SK-N-SH (cell line): ENCODE measurements at regions not wholly inside any gene's neighbourhood (a gene's known extent, or its start where the extent isn't known, plus 50 kb on each side); places are given as distances from the start of the nearest gene placed in this dataset.
A peak's percentile ranks its signal among the peaks of the same experiment; 100 is the strongest.

Source experiments
- CTCF ChIA-PET: fragments of 300-600, 350-600 bp; formaldehyde crosslinking; extraction: SDS; loops from one replicate; lab custom pipeline; 2021; lab: Yijun Ruan, JAX
- POLR2A ChIA-PET: fragments of 350-600 bp; sonication (Branson Sonifier 250); formaldehyde crosslinking; extraction: SDS; loops from one replicate; lab custom pipeline; 2020; ENCODE audit warnings: antibody characterized with exemption, inconsistent platforms; lab: Yijun Ruan, JAX
- DNase-seq: peaks from one replicate; pipeline ENCODE4 v3.0.0; 2012
- H2AFZ ChIP-seq: fragments of 200-600 bp; sonication (generic); 2 replicates; pipeline ENCODE4 v1.8.1; 2016; ENCODE audit warnings: antibody characterized with exemption, mild to moderate bottlenecking, low read depth
- H3F3A ChIP-seq: fragments of 200-600 bp; sonication (generic); replicated peaks from 2 replicates; pipeline ENCODE3; 2016; ENCODE audit warnings: antibody characterized with exemption, mild to moderate bottlenecking; ENCODE audit not compliant: insufficient read depth
- H3K27ac ChIP-seq, 2 experiments: fragments of 200-500 bp in 1 of 2; fragments of 200-600 bp in 1 of 2; sonication (Bioruptor generic) in 1 of 2; sonication (generic), shearing (Covaris generic) in 1 of 2; 2 replicates each; pipeline versions ENCODE4 v1.5.1 to v1.6.1; 2014 to 2016; ENCODE audit warnings: low read depth in 2 of 2, inconsistent platforms in 1 of 2, low read length in 1 of 2, mild to moderate bottlenecking in 1 of 2, mixed read lengths in 1 of 2
- H3K27me3 ChIP-seq: fragments of 200-600 bp; sonication (generic), shearing (Covaris generic); 2 replicates; pipeline ENCODE4 v1.6.1; 2016; ENCODE audit warnings: mixed run types; ENCODE audit not compliant: insufficient read depth
- H3K36me3 ChIP-seq, 2 experiments: fragments of 200-500 bp in 1 of 2; fragments of 200-600 bp in 1 of 2; sonication (Bioruptor generic) in 1 of 2; sonication (generic) in 1 of 2; replicated peaks in 1 of 2; 2 replicates each; pipeline versions ENCODE3 to v1.5.1; 2014 to 2016; ENCODE audit warnings: low read length in 1 of 2, mild to moderate bottlenecking in 1 of 2; ENCODE audit not compliant: insufficient read depth in 2 of 2, control insufficient read depth in 1 of 2
- H3K4me1 ChIP-seq, 2 experiments: fragments of 200-500 bp in 1 of 2; fragments of 200-600 bp in 1 of 2; sonication (Bioruptor generic) in 1 of 2; sonication (generic), shearing (Covaris generic) in 1 of 2; 2 replicates each; pipeline versions ENCODE4 v1.5.1 to v1.6.1; 2014 to 2016; ENCODE audit warnings: low read depth in 1 of 2, low read length in 1 of 2, mixed run types in 1 of 2; ENCODE audit not compliant: insufficient read depth in 2 of 2, control insufficient read depth in 1 of 2
- H3K4me2 ChIP-seq: fragments of 200-600 bp; sonication (generic), shearing (Covaris generic); 2 replicates; pipeline ENCODE4 v1.6.1; 2017; ENCODE audit warnings: mixed run types
- H3K4me3 ChIP-seq, 2 experiments: fragments of 200-500 bp in 1 of 2; fragments of 200-600 bp in 1 of 2; sonication (Bioruptor generic) in 1 of 2; sonication (generic), shearing (Covaris generic) in 1 of 2; 2 replicates each; pipeline versions ENCODE4 v1.5.1 to v1.8.1; 2014 to 2016; ENCODE audit warnings: low read depth in 2 of 2, inconsistent platforms in 1 of 2, low read length in 1 of 2, mild to moderate bottlenecking in 1 of 2, mixed read lengths in 1 of 2, moderate library complexity in 1 of 2
- H3K79me2 ChIP-seq: fragments of 200-600 bp; sonication (generic); 2 replicates; pipeline ENCODE4 v1.8.1; 2017; ENCODE audit warnings: mild to moderate bottlenecking; ENCODE audit not compliant: insufficient read depth
- H3K9ac ChIP-seq: fragments of 200-600 bp; sonication (generic); 2 replicates; pipeline ENCODE4 v1.6.1; 2017; ENCODE audit warnings: mixed run types
- H3K9me2 ChIP-seq: fragments of 200-600 bp; sonication (generic); 2 replicates; pipeline ENCODE4 v1.6.1; 2017; ENCODE audit warnings: mixed run types
- H3K9me3 ChIP-seq: fragments of 200-600 bp; sonication (generic); 2 replicates; pipeline ENCODE4 v1.6.1; 2017; ENCODE audit warnings: mixed run types, mild to moderate bottlenecking, moderate library complexity
- H4K20me1 ChIP-seq: fragments of 200-600 bp; sonication (generic); 2 replicates; pipeline ENCODE4 v1.6.1; 2017; ENCODE audit warnings: mild to moderate bottlenecking, mixed run types; ENCODE audit not compliant: insufficient read depth
- FOSL2 ChIP-seq: IDR thresholded peaks from 2 replicates; pipeline ENCODE4 v1.4.0; 2012; ENCODE audit warnings: low read depth, mild to moderate bottlenecking, moderate library complexity, borderline replicate concordance
- FOXJ3 ChIP-seq: sonication (generic); formaldehyde crosslinking; IDR thresholded peaks from 2 replicates; pipeline ENCODE4 v1.5.1; 2020; ENCODE audit warnings: mild to moderate bottlenecking, missing genetic modification reagents
- GATA2 ChIP-seq: sonication (generic); formaldehyde crosslinking; IDR thresholded peaks from 2 replicates; pipeline ENCODE4 v1.5.0; 2020; ENCODE audit warnings: mild to moderate bottlenecking, missing genetic modification reagents
- RCOR1 ChIP-seq: fragments of 150-350 bp; IDR thresholded peaks from 2 replicates; pipeline ENCODE4 v1.6.1; 2017; ENCODE audit warnings: antibody characterized with exemption, low read length
- REST ChIP-seq: IDR thresholded peaks from 2 replicates; pipeline ENCODE4 v1.6.1; 2012; ENCODE audit warnings: mild to moderate bottlenecking, low read depth, low read length, moderate library complexity
- RFX5 ChIP-seq: IDR thresholded peaks from 2 replicates; pipeline ENCODE4 v1.6.1; 2012; ENCODE audit warnings: mild to moderate bottlenecking, improper control_type of control experiment, low read length
- TCF12 ChIP-seq: IDR thresholded peaks from 2 replicates; pipeline ENCODE4 v1.4.0; 2012
- TEAD4 ChIP-seq: IDR thresholded peaks from 2 replicates; pipeline ENCODE4 v1.4.0; 2012; ENCODE audit warnings: mild to moderate bottlenecking, borderline replicate concordance; ENCODE audit not compliant: insufficient read depth
- USF2 ChIP-seq: fragments of 150-350 bp; IDR thresholded peaks from 2 replicates; pipeline ENCODE4 v1.6.1; 2017; ENCODE audit warnings: antibody characterized with exemption, low read length, low read depth, borderline replicate concordance
- YY1 ChIP-seq: IDR thresholded peaks from 2 replicates; pipeline ENCODE4 v1.4.0; 2012; ENCODE audit warnings: low read depth, mild to moderate bottlenecking
- WGBS: methylation state at CpG from one replicate; pipeline ENCODE4 v1.1.6; 2017; ENCODE audit warnings: low lambda C conversion rate; 5-methylcytosine and 5-hydroxymethylcytosine counted together
- TF ChIP-seq, protein P1 (sequence below): IDR thresholded peaks from 2 replicates; pipeline ENCODE4 v1.4.0; 2012; ENCODE audit warnings: low read depth, borderline replicate concordance

DNA sequence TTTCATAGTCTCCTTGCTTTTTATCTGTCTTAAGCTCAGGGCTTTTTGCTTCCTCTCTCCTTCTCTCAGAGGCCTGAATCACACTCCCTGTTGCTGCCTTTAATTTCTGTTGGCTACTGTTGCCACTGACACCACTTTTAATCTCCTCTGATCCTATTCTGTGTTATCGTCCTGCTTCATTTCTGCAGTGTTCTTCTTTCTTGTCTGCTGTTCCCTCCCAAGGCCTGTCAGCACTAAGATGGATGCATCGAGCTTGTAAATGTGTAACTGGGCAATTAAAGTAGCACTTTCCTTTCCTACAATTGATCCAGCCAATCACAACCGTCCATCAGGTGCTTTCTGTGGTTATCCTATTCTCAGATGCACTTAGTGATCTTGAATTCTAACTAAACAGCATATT, 71.3 kb upstream of the VEPH1 start (continued):
- no peak for TF ChIP-seq FOXJ3 (CRISPR knock-in tag)
- TF ChIP-seq, all 33 proteins: peak for 0

- 84% methylated on average over 1 of the region's 1 CpG for WGBS
- POLR2A ChIA-PET, result no interaction called here
- no peak overlapping the region for H3K4me2 ChIP-seq
Observed at GRCh38 chr3:157573780-157574378, 70.7 kb upstream of the VEPH1 start.

More at GRCh38 chr3:157573780-157574378, 70.7 kb upstream of the VEPH1 start:
- no peaks in the 10 kb centered on the region for H3K79me2 ChIP-seq
- no peaks in the 10 kb centered on the region for H3K9me2 ChIP-seq
- no peak overlapping the region for H3K27ac ChIP-seq
- H3F3A ChIP-seq, result no peaks in the 10 kb centered on the region
- H3K27me3 ChIP-seq, result no peaks in the 10 kb centered on the region
- TF ChIP-seq USF2 (no peak), RFX5 (no peak), REST (no peak), TCF12 (peak; percentile 31; the same call in 1 of the 2 replicates), RCOR1 (no peak), GATA2 (CRISPR knock-in tag) (no peak), TEAD4 (no peak), FOSL2 (peak; percentile 19; the same call in 1 of the 2 replicates), YY1 (no peak)
- TF ChIP-seq, protein P1, sequence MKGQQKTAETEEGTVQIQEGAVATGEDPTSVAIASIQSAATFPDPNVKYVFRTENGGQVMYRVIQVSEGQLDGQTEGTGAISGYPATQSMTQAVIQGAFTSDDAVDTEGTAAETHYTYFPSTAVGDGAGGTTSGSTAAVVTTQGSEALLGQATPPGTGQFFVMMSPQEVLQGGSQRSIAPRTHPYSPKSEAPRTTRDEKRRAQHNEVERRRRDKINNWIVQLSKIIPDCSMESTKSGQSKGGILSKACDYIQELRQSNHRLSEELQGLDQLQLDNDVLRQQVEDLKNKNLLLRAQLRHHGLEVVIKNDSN, result no peak
- TF ChIP-seq, all 33 proteins: peak for 2
- Histone ChIP-seq H2AFZ (no peak overlapping the region), H3K9me3 (no peaks in the 10 kb centered on the region), H3K4me3 (no peak overlapping the region), H4K20me1 (no peaks in the 10 kb centered on the region), H3K36me3 (peaks cover 0 to 4% of the 10 kb centered on the region in 2 experiments), H3K9ac (no peak overlapping the region), H3K4me1 (no peaks in the 10 kb centered on the region; a peak in 1 of 4 replicates)
- CTCF ChIA-PET, result interaction anchor here (0.9 to 3.4 kb wide), 16 partner anchors 8 to 1218 kb away, joined by 3 to 113 read pairs (median 6); partner anchors contain the start of gene GFM1
- DNase-seq, result no peak
